GM20000 (cell line): ENCODE measurements at regions not wholly inside any gene's neighbourhood (a gene's known extent, or its start where the extent isn't known, plus 50 kb on each side); places are given as distances from the start of the nearest gene placed in this dataset.
"Not testable (repeated sequence)": the region's sequence is repeated elsewhere in the genome, so short reads cannot be mapped to it uniquely, and the experiment has no call there.

ENCODE experiments used
- DNase-seq: peaks from one replicate; pipeline ENCODE4 v3.0.0; 2012; ENCODE audit warnings: low spot score
- CTCF ChIP-seq: IDR thresholded peaks from 2 replicates; pipeline ENCODE4 v1.5.1; 2012; ENCODE audit warnings: mild to moderate bottlenecking, control low read depth; ENCODE audit errors: extremely low read depth, missing control alignments

GRCh38 chr4:27407616-27408015 is 547.0 kb downstream of the STIM2 start:
- TF ChIP-seq CTCF, result no peak
- DNase-seq, result no peak

GRCh38 chr4:27412613-27413012 is 552.0 kb downstream of the STIM2 start:
- TF ChIP-seq CTCF, result no peak
- DNase-seq, result no peak

GRCh38 chr4:27414887-27415731 is 554.5 kb downstream of the STIM2 start:
- TF ChIP-seq CTCF, result no peak
- no peak for DNase-seq

GRCh38 chr4:27428661-27429060 is 568.0 kb downstream of the STIM2 start:
- DNase-seq, result no peak
- no peak for TF ChIP-seq CTCF

GRCh38 chr4:27429364-27429871 is 568.8 kb downstream of the STIM2 start:
- DNase-seq, result no peak
- no peak for TF ChIP-seq CTCF

GRCh38 chr4:27442146-27442545 is 581.5 kb downstream of the STIM2 start:
- no peak for DNase-seq
- TF ChIP-seq CTCF, result no peak

- DNase-seq, result not testable (repeated sequence)
These were observed 582.0 kb downstream of the STIM2 start for GRCh38 chr4:27442661-27443060.

- no peak for DNase-seq
- TF ChIP-seq CTCF, result no peak
These were observed 603.2 kb downstream of the STIM2 start for GRCh38 chr4:27463816-27464215.
